ENCODE measurements at regions not wholly inside any gene's neighbourhood (a gene's known extent, or its start where the extent isn't known, plus 50 kb on each side); places are given as distances from the start of the nearest gene placed in this dataset.

DNA sequence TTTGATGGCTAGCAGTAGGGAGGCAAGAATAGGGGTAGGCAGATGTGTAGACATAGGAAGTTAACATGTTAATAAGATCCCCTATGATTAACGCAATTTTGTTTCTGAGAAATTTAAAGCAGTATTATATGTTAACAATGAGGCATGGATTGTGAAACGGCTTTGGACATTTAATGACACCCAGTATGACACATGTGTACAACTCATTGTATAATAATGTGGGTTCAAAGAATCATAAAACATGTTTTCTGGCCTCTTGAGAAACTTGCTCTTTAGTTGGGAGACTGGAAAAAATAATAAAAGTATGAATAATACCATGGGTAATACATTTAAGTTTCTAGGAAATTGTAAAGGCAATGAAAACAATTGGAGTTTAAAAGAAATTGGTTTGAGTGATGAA lies 332.1 kb upstream of the CDH20 start (continued):
- TF ChIP-seq, protein P1, sequence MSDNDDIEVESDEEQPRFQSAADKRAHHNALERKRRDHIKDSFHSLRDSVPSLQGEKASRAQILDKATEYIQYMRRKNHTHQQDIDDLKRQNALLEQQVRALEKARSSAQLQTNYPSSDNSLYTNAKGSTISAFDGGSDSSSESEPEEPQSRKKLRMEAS (IDR thresholded peaks at IDR 0.05) = no peak
- no peak for TF ChIP-seq CBX8 (IDR thresholded peaks at IDR 0.05; ENCODE audit: borderline replicate concordance, low read depth, low read length)
- TF ChIP-seq SIN3A (conservative IDR thresholded peaks at IDR 0.05 in 1 of 2, IDR thresholded peaks at IDR 0.05 in 1 of 2; ENCODE audit: low read depth in 1 of 2, low read length in 2 of 2) = no peak
- no peak for TF ChIP-seq SAP30 (IDR thresholded peaks at IDR 0.05; ENCODE audit: insufficient read depth, insufficient replicate concordance, low read length)
- no peak for TF ChIP-seq SUZ12 (IDR thresholded peaks at IDR 0.05; ENCODE audit: low read length)

Data from H1 (cell line).